ENCODE measurements at regions not wholly inside any gene's neighbourhood (a gene's known extent, or its start where the extent isn't known, plus 50 kb on each side); places are given as distances from the start of the nearest gene placed in this dataset.

DNA sequence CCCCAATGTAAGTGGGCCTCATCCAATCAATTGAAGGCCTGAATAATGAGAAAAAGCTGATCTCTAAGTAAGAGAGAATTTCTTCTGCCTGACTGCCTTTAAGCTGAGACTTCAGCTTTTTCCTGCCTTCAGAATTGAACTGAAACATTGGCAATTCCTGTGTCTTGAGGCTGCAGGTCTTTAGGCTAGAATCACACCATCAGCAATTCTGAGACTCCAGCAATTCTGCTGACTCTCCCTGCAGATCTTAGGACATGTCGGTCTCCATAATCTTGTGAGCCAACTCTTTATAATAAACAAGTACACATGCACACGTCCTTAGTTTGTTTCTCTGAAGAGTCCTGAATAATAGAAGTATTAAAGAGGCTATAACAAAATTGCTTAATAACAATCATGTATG is 209.1 kb downstream of the FSIP2 start:
- Histone ChIP-seq H3K4me1 (replicated peaks in 1 of 2; ENCODE audit: control insufficient read depth in 2 of 2, insufficient read depth in 2 of 2, low read length in 2 of 2) (no peaks in the 10 kb centered on the region), H3K36me3 (ENCODE audit: control insufficient read depth, insufficient read depth, low read length) (no peaks in the 10 kb centered on the region), H3K27ac (ENCODE audit: extremely low read depth, low read depth, low read length) (no peak overlapping the region), H3K27me3 (ENCODE audit: control insufficient read depth in 2 of 2, insufficient read depth in 2 of 2, low read length in 2 of 2) (no peaks in the 10 kb centered on the region), H2AFZ (ENCODE audit: low read depth, low read length) (no peak overlapping the region), H3K4me3 (no peak overlapping the region), H3K4me2 (ENCODE audit: insufficient read depth, low read length) (no peak overlapping the region), H3K9ac (ENCODE audit: insufficient read depth in 1 of 2, low read depth in 2 of 2, low read length in 2 of 2) (no peak overlapping the region), H3K9me3 (replicated peaks; ENCODE audit: control insufficient read depth, insufficient read depth, low read depth, low read length) (no peaks in the 10 kb centered on the region; the same call in none of the 2 replicates), H4K20me1 (replicated peaks; ENCODE audit: control insufficient read depth, insufficient read depth, low read length) (no peaks in the 10 kb centered on the region), H3K9me1 (ENCODE audit: control insufficient read depth, insufficient read depth, low read length) (no peaks in the 10 kb centered on the region), H3K79me2 (ENCODE audit: control insufficient read depth, insufficient read depth, low read length) (no peaks in the 10 kb centered on the region)
- FAIRE-seq (no peak), ATAC-seq (no peak), DNase-seq (ENCODE audit: extremely low read depth in 1 of 4, low spot score in 3 of 4) (no peak)
- WGBS (ENCODE audit: insufficient coverage, low coverage, missing lambda C conversion rate): 0% methylated on average over 2 of the region's 2 CpGs
- ChIA-PET POLR2A (no interaction called here), CTCF (ENCODE audit: low intra/inter-chr PET ratio) (no interaction called here)
- no TSS peak for BruUV-seq (replicated peaks)
- no peak for TF ChIP-seq SRF (CRISPR knock-in tag; IDR thresholded peaks at IDR 0.05)
- TF ChIP-seq CREB1 (IDR thresholded peaks at IDR 0.05): no peak
- no peak for TF ChIP-seq CREB1 (CRISPR knock-in tag; IDR thresholded peaks at IDR 0.05)
- no peak for TF ChIP-seq FOXM1 (IDR thresholded peaks at IDR 0.05; ENCODE audit: low read depth)
- no peak for TF ChIP-seq FOXM1 (CRISPR knock-in tag; IDR thresholded peaks at IDR 0.05; ENCODE audit: low read depth)
- intact Hi-C loops (cut with micrococcal nuclease) (no loop called here), in situ Hi-C loops (cut with MboI) (no loop called here)

DNA sequence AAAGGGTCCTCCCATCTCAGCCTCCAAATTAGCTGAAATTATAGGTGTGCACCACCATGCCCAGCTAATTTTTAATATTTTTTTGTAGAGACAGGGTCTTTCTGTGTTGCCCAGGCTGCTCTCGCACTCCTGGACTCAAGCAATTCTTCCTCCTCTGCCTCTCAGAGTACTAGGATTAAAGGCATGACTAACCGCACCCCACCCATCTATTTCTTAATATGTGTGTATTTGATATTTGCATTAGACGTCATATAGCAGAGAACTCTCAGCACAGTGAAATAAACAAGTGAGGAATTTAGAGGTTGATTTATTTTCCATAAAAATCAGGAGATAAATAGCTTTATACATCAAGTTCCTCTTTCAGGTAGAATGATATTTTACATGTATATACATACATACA is 213.5 kb downstream of the FSIP2 start:
- no peaks in the 10 kb centered on the region for H3K27me3 ChIP-seq (ENCODE audit: control insufficient read depth in 2 of 2, insufficient read depth in 2 of 2, low read length in 2 of 2)
- WGBS (ENCODE audit: insufficient coverage, low coverage, missing lambda C conversion rate): 0% methylated on average over 3 of the region's 3 CpGs
- no peak for FAIRE-seq

More for the DNA sequence above, 213.5 kb downstream of the FSIP2 start:
- Histone ChIP-seq H3K36me3 (ENCODE audit: control insufficient read depth, insufficient read depth, low read length) (no peaks in the 10 kb centered on the region), H3K9me1 (ENCODE audit: control insufficient read depth, insufficient read depth, low read length) (no peaks in the 10 kb centered on the region), H3K4me3 (no peak overlapping the region), H3K4me1 (replicated peaks in 1 of 2; ENCODE audit: control insufficient read depth in 2 of 2, insufficient read depth in 2 of 2, low read length in 2 of 2) (no peaks in the 10 kb centered on the region), H3K27ac (ENCODE audit: extremely low read depth, low read depth, low read length) (no peak overlapping the region), H4K20me1 (replicated peaks; ENCODE audit: control insufficient read depth, insufficient read depth, low read length) (no peaks in the 10 kb centered on the region), H3K4me2 (ENCODE audit: insufficient read depth, low read length) (no peak overlapping the region), H3K9ac (ENCODE audit: insufficient read depth in 1 of 2, low read depth in 2 of 2, low read length in 2 of 2) (no peak overlapping the region), H2AFZ (ENCODE audit: low read depth, low read length) (no peak overlapping the region), H3K79me2 (ENCODE audit: control insufficient read depth, insufficient read depth, low read length) (no peaks in the 10 kb centered on the region), H3K9me3 (replicated peaks; ENCODE audit: control insufficient read depth, insufficient read depth, low read depth, low read length) (no peaks in the 10 kb centered on the region; the same call in 1 of the 2 replicates)
- intact Hi-C loops (cut with micrococcal nuclease) (no loop called here), in situ Hi-C loops (cut with MboI) (no loop called here)
- ChIA-PET POLR2A (no interaction called here), CTCF (ENCODE audit: low intra/inter-chr PET ratio) (no interaction called here)
- ATAC-seq (no peak), DNase-seq (ENCODE audit: extremely low read depth in 1 of 4, low spot score in 3 of 4) (no peak)
- no TSS peak for BruUV-seq (replicated peaks)
- TF ChIP-seq ZNF778 (CRISPR knock-in tag; IDR thresholded peaks at IDR 0.05): no peak
